GM18907 (cell line): ENCODE measurements at regions not wholly inside any gene's neighbourhood (a gene's known extent, or its start where the extent isn't known, plus 50 kb on each side); places are given as distances from the start of the nearest gene placed in this dataset.
"Not testable (repeated sequence)": the region's sequence is repeated elsewhere in the genome, so short reads cannot be mapped to it uniquely, and the experiment has no call there.

Source experiments
- ATAC-seq: cut with Tn5 transposase; IDR thresholded peaks from one replicate; pipeline ENCODE4 v1.9.1; 2021; ENCODE audit warnings: mild to moderate bottlenecking, moderate library complexity; ENCODE audit not compliant: unreplicated experiment

- no peak for ATAC-seq
Measured at GRCh38 chr11:71334191-71334590, 81.8 kb upstream of the SHANK2 start.

DNA sequence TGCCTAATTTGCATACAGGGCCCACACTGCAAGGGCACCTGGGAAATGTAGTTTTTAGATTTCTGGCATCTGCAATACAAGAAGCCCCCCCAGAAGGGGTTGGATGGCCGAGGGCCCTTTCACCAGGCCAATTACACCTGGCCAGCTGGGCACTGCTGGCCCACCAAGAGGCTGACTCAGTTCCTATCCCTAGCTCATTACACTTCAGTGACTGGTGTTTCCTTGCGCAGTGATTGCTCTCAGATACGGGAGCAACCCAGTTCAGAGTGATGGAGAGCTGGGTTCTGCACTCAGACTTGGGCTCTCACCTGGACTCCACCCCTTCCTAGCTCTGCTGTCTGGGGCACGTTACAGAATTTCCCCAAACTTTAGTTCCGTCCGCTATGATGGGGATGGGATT is 81.1 kb upstream of the SHANK2 start:
- ATAC-seq, result no peak

GRCh38 chr11:71332447-71332846 is 80.1 kb upstream of the SHANK2 start:
- ATAC-seq, result no peak

GRCh38 chr11:71332046-71332445 is 79.7 kb upstream of the SHANK2 start:
- ATAC-seq, result no peak

DNA sequence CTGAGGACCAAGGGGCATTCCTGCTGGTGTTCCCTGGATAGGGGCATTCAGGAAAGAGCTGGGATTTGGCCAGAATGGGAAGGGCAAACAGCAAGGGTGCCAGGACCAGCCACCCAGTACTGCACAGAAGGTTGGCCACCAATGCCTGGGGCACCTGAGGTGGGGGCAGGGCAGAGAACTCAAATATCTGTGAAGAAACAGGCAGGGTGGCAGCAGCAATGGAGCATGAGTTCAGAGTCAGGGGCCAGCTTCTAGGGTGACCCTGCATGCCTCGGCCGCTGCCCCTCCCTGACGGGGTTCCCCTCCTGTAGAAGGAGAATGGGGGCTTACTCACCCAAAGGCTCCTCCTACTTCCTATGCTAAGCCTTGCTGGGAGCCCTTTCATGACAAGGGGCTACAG is 79.3 kb upstream of the SHANK2 start:
- ATAC-seq, result no peak

GRCh38 chr11:71330996-71331395 is 78.6 kb upstream of the SHANK2 start:
- no peak for ATAC-seq

DNA sequence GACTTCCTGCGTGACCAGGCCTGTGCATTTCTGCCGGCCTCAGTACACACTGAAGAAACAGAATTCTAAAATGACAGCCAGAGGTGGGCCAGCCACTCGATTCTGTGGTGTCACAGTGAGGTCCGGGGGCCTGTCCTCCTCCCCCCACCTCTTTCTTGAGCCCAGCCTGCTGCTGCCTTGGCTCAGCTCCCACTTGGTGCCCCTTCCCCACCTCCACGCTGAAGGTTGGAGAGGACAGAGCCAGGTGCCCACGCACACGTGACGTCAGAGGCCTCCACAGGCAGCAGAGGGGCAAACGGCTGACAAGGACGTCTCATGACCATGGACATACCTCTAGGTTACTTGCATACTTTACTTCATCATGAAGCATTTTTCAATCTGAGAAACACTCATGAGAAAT is 78.0 kb upstream of the SHANK2 start:
- no peak for ATAC-seq

DNA sequence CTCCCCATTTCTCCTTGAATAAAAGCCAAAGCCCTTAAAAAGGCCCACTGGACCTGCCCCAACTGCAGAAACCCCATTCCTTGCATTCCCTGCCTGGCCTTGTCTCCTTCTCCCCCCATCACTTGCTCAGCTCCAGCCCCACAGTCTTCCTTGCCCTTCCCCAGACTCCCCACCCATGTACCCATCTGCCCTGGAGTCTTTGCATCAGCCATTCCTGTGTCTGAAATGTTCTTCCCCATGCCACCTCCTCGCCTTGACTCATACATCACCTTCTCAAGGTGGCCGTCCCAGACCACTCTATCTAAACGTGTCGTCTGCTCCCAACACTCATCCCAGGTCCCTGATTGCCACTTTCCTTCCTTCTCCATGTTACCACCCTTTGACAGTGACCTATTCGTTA is 77.4 kb upstream of the SHANK2 start:
- ATAC-seq, result no peak

- no peak for ATAC-seq
Measured at GRCh38 chr11:71329165-71329510, 76.8 kb upstream of the SHANK2 start.

DNA sequence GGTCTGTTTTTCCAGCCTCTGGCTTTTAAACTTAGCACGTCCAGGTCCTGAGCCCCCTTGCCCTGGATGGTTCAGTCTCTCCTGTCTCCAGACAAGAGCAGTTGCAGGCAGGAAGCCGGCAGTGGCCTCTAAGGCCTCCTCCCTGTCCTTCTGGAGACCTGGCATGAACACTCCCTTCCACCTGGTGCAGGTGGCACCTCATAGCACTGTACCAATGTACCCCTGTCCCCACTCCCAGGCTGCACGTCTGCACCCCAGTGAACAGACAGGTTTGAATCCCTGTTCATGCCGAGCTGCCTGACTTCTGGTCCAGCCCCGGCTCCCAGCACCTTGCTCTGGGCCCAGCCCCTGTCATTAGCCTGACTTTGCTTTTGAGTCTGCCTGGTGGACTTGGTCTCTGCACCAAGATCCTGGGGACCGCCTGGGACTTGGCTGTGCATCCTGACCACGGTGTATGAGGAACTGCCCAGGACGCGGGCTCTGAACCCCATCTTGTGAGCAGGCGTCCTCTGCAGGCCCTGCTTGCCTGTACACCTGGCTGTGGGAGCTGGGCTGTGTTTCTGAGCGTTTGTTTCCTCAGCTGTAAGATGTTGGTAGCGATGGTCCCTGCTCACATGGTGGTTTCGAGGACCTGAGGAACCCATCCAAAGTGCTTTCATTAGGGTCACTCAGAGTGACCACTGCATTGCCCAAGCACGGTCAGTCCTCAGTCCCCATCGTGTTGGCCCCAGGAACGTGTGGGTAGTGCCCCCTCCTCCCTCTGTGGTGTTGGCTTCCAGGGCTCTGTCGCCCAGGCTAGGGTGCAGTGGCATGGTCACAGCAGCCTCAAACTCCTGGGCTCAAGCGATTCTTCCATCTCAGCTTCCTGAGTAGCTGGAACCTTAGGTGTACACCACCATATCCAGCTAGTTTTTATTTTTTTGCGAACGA is 75.0 kb upstream of the SHANK2 start:
- no peak for ATAC-seq

- no peak for ATAC-seq
Measured at GRCh38 chr11:71326328-71326940, 74.1 kb upstream of the SHANK2 start.

DNA sequence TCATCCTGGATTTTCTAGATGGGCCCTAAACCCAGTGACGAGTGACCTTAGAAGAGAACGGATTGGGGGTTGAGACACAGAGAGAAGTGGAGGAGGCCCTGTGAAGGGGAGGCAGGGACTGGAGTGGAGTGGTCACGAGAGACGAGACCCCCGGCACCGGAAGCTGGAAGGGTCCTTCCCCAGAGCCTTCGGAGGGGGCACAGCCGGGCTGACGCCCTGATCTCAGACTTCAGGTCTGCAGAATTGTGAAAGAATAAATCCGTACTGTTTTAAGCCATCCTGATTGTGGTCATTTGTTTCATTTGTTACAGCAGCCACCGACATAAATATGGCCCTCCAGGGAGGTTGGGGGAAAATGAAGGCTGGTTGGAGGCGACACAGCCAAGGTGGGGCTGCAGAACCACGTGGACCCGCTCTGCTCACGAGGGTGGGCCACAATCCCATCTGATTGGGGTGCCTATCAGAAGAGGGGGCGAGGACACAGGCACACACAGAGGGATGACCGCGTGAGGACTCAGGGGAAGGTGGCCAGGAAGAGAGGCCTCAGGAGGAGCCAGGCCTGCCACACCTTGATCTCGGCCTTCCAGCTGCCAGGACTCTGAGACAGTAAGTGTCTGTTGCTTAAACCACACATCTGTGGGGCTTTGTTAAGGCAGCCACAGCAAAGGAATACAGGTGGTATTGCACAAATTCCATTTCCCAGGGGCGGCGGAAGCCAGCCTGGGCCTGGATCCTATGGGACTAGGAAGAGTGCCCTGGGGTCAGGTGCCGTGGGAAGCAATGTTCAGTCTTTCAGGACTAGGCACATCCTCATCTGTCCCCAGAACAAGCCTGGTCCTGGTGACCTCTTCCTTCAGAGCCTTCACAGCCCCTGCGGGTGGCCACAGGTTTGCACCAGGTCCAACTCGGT is 73.3 kb upstream of the SHANK2 start:
- no peak for ATAC-seq

DNA sequence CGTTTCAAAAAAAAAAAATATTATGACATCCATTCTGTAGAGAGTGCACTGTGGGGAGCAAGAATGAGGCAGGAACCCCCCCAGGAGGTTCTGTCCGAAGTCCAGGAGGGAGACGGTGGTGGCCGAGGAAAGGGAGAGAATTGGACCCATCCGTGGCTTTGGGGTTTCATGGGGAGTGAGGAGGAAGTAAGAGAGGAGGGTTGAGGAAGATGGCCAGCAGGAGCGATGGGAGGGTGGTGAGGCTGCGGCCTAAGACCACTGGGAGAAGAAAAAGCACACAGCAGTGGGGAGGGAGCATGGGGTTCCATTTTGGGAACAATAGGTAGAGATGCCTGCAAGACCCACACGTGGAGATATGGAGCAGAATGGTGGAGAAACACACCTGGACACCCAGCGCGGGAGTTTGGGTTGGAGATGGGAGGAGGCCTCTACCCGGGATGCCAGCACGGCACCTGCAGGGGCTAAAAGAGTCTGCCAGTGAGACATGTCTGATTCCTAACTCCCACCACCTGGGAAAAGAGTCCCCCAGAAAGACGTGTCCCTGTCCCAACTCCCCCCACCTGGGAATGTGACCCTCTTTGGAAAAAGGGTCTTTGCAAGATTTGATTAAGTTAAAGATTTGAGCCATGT is 72.5 kb upstream of the SHANK2 start:
- no peak for ATAC-seq

DNA sequence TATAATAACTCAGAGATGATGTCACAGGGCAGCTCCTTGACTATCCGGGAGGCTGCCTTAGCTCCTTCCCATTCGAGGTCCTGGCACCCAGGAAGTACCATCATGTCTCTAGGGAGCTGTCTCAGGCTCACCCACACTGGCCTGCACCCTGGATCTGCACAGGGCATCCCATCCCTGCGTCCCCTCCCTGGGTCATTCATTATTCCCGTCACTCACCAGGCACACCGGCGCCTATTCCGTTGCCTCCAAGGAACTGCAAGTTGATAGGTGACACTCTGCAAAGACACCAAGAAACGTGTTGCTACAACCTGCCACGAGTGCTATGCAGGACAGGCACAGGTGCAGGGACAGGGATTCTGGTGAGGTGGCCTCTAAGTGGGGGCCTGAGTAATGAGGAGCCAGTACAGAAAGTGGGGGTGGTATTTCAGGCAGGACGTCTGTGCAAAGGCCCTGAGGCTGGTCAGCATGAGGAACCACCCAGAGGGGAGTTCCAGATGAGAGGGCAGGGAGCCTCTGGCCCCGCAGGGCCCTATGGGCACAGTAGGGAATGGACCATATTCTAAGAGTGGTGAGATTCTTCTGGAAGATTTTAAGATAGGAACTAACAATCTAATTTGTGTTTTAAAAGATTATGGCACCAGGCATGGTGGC is 71.6 kb upstream of the SHANK2 start:
- ATAC-seq, result no peak

DNA sequence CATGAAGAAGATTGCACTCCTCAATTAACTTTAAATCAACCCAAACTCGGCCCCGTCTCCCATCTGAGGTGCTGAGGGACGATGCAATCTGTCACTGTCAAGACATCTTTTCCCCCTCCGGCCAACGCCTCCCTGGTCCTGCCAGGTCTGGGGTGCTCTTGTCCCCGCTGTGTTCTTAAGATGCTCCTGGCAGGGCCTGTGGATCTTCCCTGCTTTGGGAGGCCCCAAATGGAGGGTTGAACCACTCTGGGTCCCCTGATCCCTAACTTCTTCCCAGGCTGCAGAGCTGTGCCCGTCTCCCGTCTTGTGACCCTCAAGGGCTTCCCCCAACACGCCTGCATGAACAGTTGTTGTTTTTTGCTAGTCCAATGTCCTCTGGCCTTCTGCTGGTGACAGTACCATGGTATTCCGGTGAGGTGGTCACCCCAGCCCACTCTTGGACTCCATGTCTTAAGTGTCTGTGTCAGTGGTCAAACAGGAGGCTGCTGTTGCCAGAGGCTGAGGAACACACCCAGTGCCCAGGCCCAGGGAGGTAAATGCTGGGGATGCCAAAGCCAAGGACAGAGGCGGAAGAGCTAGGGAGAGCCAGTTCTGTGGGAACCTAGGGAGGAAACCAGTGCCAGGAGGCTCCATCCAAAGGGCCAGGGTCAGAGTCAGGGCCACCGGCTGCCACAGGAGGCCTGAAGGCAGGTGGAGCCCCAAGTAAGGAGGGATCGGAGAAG is 70.6 kb upstream of the SHANK2 start:
- ATAC-seq, result no peak

GRCh38 chr11:71322192-71322735 is 69.9 kb upstream of the SHANK2 start:
- no peak for ATAC-seq

- ATAC-seq, result no peak
Measured at GRCh38 chr11:71321433-71322191, 69.2 kb upstream of the SHANK2 start.

- no peak for ATAC-seq
Measured at GRCh38 chr11:71316701-71317100, 64.3 kb upstream of the SHANK2 start.

DNA sequence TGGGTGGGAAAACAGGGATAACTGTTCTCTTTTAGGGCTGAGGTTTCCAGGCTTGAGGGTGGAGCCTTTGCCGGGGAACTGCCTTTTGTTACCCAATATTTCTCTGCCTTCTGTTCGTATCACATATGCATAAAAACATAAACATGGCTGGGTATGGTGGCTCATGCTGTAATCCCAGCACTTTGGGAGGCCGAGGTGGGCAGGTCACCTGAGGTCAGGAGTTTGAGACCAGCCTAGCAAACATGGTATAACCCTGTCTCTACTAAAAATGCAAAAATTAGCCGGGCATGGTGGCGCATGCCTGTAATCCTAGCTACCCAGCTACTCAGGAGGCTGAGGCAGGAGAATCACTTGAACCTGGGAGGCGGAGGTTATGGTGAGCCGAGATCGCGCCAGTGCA is 60.2 kb upstream of the SHANK2 start:
- not testable (repeated sequence) for ATAC-seq
